ENCODE measurements at regions not wholly inside any gene's neighbourhood (a gene's known extent, or its start where the extent isn't known, plus 50 kb on each side); places are given as distances from the start of the nearest gene placed in this dataset.

DNA sequence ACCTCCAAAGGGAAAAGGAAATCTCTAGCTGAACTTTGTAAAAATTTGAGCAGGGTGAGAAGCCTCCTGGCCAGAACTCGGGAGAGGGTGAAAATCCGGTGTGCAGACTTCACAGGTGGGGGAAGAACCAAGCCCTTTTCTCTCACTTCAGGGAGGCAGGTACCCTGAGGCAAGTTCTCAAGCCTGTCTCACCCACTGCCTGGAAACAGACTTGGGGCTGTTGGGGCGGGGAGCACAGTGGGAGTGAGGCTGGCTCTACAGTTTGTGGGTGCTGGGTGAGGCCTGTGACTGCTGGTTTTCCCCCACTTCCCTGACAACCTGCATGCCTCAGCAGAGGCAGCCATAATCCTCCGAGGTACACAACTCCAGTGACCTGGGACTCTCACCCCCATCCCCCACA, 187.1 kb downstream of the KIF4B start:
- TF ChIP-seq, protein P1, sequence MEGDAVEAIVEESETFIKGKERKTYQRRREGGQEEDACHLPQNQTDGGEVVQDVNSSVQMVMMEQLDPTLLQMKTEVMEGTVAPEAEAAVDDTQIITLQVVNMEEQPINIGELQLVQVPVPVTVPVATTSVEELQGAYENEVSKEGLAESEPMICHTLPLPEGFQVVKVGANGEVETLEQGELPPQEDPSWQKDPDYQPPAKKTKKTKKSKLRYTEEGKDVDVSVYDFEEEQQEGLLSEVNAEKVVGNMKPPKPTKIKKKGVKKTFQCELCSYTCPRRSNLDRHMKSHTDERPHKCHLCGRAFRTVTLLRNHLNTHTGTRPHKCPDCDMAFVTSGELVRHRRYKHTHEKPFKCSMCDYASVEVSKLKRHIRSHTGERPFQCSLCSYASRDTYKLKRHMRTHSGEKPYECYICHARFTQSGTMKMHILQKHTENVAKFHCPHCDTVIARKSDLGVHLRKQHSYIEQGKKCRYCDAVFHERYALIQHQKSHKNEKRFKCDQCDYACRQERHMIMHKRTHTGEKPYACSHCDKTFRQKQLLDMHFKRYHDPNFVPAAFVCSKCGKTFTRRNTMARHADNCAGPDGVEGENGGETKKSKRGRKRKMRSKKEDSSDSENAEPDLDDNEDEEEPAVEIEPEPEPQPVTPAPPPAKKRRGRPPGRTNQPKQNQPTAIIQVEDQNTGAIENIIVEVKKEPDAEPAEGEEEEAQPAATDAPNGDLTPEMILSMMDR (IDR thresholded peaks at IDR 0.05 in 8 of 11, conservative IDR thresholded peaks at IDR 0.05 in 3 of 11) = no peak
- TF ChIP-seq POLR2AphosphoS5 (IDR thresholded peaks at IDR 0.05) = no peak

Measured in spleen (tissue), 7 donors.